HepG2 (cell line): ENCODE measurements at regions not wholly inside any gene's neighbourhood (a gene's known extent, or its start where the extent isn't known, plus 50 kb on each side); places are given as distances from the start of the nearest gene placed in this dataset.

ENCODE experiments used
- ATAC-seq: fragments of 200-7000 bp; cut with Tn5 transposase; 3 replicates; pipeline ENCODE4 v1.9.1; 2020; ENCODE audit warnings: mild to moderate bottlenecking, moderate library complexity
- BruUV-seq: library from RNA; stranded (reverse); fragments of 400-500 nt; replicated peaks from 2 replicates; lab custom pipeline; 2021; lab: Mats Ljungman, UMichigan
- CTCF ChIA-PET: fragments of 300-600 bp; formaldehyde crosslinking; extraction: SDS; loops from one replicate; lab custom pipeline; 2021; ENCODE audit warnings: low total read pairs, inconsistent platforms, low intra/inter-chr PET ratio; lab: Yijun Ruan, JAX
- POLR2A ChIA-PET: fragments of 350-600 bp; sonication (Branson Sonifier 250); formaldehyde crosslinking; loops from one replicate; lab custom pipeline; 2020; ENCODE audit warnings: antibody characterized with exemption, inconsistent platforms; lab: Yijun Ruan, JAX
- DNase-seq: peaks from one replicate; pipeline ENCODE4 v3.0.0-alpha.2; 2015; ENCODE audit warnings: low spot score
- FAIRE-seq: peaks from 3 replicates; lab custom pipeline; 2011; peaks lifted over from hg19 to GRCh38; lab: Jason Lieb, UNC
- H2AFZ ChIP-seq: one replicate; pipeline ENCODE4 v1.6.1; 2011; ENCODE audit warnings: low read length, inconsistent platforms
- H3K27ac ChIP-seq: fragments of 300-600 bp; 3 replicates; pipeline ENCODE4 v1.8.0; 2011; ENCODE audit warnings: mixed run types, mild to moderate bottlenecking, mixed read lengths, low read length, inconsistent platforms; ENCODE audit not compliant: insufficient read depth; ENCODE audit errors: extremely low read length
- H3K27me3 ChIP-seq, 2 experiments: fragments of 200-600 bp in 1 of 2; 2 replicates in 1 of 2; 3 replicates in 1 of 2; pipeline versions ENCODE4 v1.6.0 to v1.8.0; 2011; ENCODE audit warnings: low read length in 2 of 2, mild to moderate bottlenecking in 2 of 2, moderate library complexity in 2 of 2, inconsistent platforms in 1 of 2; ENCODE audit not compliant: insufficient read depth in 2 of 2, control insufficient read depth in 1 of 2
- H3K36me3 ChIP-seq, 2 experiments: fragments of 200-600 bp in 1 of 2; replicated peaks in 1 of 2; 2 replicates in 1 of 2; 3 replicates in 1 of 2; pipeline versions ENCODE4 v1.5.1 to v1.8.0; 2011; ENCODE audit warnings: low read length in 2 of 2, inconsistent platforms in 1 of 2; ENCODE audit not compliant: insufficient read depth in 2 of 2, control insufficient read depth in 1 of 2
- H3K4me1 ChIP-seq: 2 replicates; pipeline ENCODE4 v1.5.1; 2012; ENCODE audit warnings: low read length, inconsistent platforms; ENCODE audit not compliant: insufficient read depth
- H3K4me2 ChIP-seq: 2 replicates; pipeline ENCODE4 v1.6.0; 2011; ENCODE audit warnings: low read depth, low read length, inconsistent platforms
- H3K4me3 ChIP-seq, 3 experiments: fragments of 200-600 bp in 1 of 3; sonication (generic), shearing (Covaris generic) in 1 of 3; replicated peaks in 1 of 3; 2 replicates each; pipeline ENCODE4 v1.5.1; 2011 to 2016; ENCODE audit warnings: low read length in 3 of 3, inconsistent platforms in 2 of 3, low read depth in 2 of 3, mild to moderate bottlenecking in 2 of 3, control low read depth in 1 of 3, mixed read lengths in 1 of 3; ENCODE audit not compliant: insufficient read depth in 1 of 3
- H3K79me2 ChIP-seq: one replicate; pipeline ENCODE4 v1.6.1; 2011; ENCODE audit warnings: low read length, inconsistent platforms; ENCODE audit not compliant: insufficient read depth
- H3K9ac ChIP-seq: 2 replicates; pipeline ENCODE4 v1.6.0; 2011; ENCODE audit warnings: mild to moderate bottlenecking, low read depth, low read length, inconsistent platforms; ENCODE audit not compliant: insufficient read depth
- H3K9me3 ChIP-seq: 2 replicates; pipeline ENCODE4 v1.5.1; 2012; ENCODE audit warnings: mild to moderate bottlenecking, low read length
- H4K20me1 ChIP-seq: 2 replicates; pipeline ENCODE4 v1.6.0; 2011; ENCODE audit warnings: inconsistent platforms, mild to moderate bottlenecking, low read length, moderate library complexity; ENCODE audit not compliant: insufficient read depth
- CREM ChIP-seq, 2 experiments: sonication (generic) in 1 of 2; formaldehyde crosslinking in 1 of 2; IDR thresholded peaks; 2 replicates each; pipeline versions ENCODE4 v1.4.0 to v1.6.1; 2016 to 2020; ENCODE audit warnings: antibody characterized with exemption in 1 of 2, mild to moderate bottlenecking in 1 of 2, missing genetic modification reagents in 1 of 2
- RORA ChIP-seq: sonication (generic); formaldehyde crosslinking; IDR thresholded peaks from 2 replicates; pipeline ENCODE4 v1.5.0; 2020; ENCODE audit warnings: mild to moderate bottlenecking, missing genetic modification reagents, moderate library complexity
- RXRA ChIP-seq: sonication (generic); formaldehyde crosslinking; IDR thresholded peaks from 2 replicates; pipeline ENCODE4 v1.5.1; 2020; ENCODE audit warnings: missing genetic modification reagents
- SETDB1 ChIP-seq: sonication (generic); formaldehyde crosslinking; IDR thresholded peaks from 2 replicates; pipeline ENCODE4 v1.5.1; 2020; ENCODE audit warnings: missing genetic modification reagents, mild to moderate bottlenecking, borderline replicate concordance
- TAF15 ChIP-seq: fragments of 200-400 bp; formaldehyde crosslinking; IDR thresholded peaks from one replicate; pipeline ENCODE4 v1.6.1; 2018; ENCODE audit warnings: mild to moderate bottlenecking, low read depth, low read length; ENCODE audit not compliant: poor library complexity, severe bottlenecking
- THAP11 ChIP-seq: IDR thresholded peaks from 2 replicates; pipeline ENCODE4 v1.6.1; 2016; ENCODE audit warnings: missing biosample characterization, missing genetic modification reagents
- ZNF3 ChIP-seq: IDR thresholded peaks from 2 replicates; pipeline ENCODE4 v1.7.0; 2017; ENCODE audit warnings: inconsistent platforms
- ZNF780A ChIP-seq: sonication (generic); formaldehyde crosslinking; IDR thresholded peaks from 2 replicates; pipeline ENCODE4 v1.8.0; 2022; ENCODE audit warnings: mild to moderate bottlenecking, missing genetic modification reagents, moderate library complexity
- ZNF788 ChIP-seq: sonication (generic); formaldehyde crosslinking; IDR thresholded peaks from 2 replicates; pipeline ENCODE4 v1.5.0; 2020; ENCODE audit warnings: mild to moderate bottlenecking, missing genetic modification reagents, borderline replicate concordance
- ZNF841 ChIP-seq: sonication (generic); formaldehyde crosslinking; IDR thresholded peaks from 2 replicates; pipeline ENCODE4 v1.8.1; 2023; ENCODE audit warnings: missing genetic modification reagents, borderline replicate concordance
- WGBS: methylation state at CpG from one replicate; pipeline ENCODE4 v1.1.6; 2017; ENCODE audit warnings: low lambda C conversion rate; 5-methylcytosine and 5-hydroxymethylcytosine counted together
- in situ Hi-C: cut with HindIII; loops from 2 replicates; pipeline ENCODE4 v1.10.0; 2017; ENCODE audit warnings: low pct_unique_long_range_greater_than_20kb; ENCODE audit not compliant: extremely low pct_ligation_motif_present
- intact Hi-C: fragments of 100-400 bp; cut with micrococcal nuclease; formaldehyde crosslinking; loops from one replicate; pipeline ENCODE4 v1.10.0; 2022; ENCODE audit not compliant: unreplicated experiment
- TF ChIP-seq, protein P1 (sequence below), 2 experiments: fragments of 450-650 bp in 1 of 2; sonication (generic) in 1 of 2; formaldehyde crosslinking; IDR thresholded peaks; 2 replicates each; pipeline versions ENCODE4 v1.5.0 to v1.8.0; 2020 to 2022; ENCODE audit warnings: mild to moderate bottlenecking in 1 of 2, missing genetic modification reagents in 1 of 2
- TF ChIP-seq, protein P2 (sequence below): IDR thresholded peaks from 2 replicates; pipeline ENCODE4 v1.6.1; 2016; ENCODE audit warnings: mild to moderate bottlenecking
- TF ChIP-seq, protein P3 (sequence below): sonication (generic); formaldehyde crosslinking; conservative IDR thresholded peaks from 2 replicates; pipeline ENCODE4 v1.4.0; 2020; ENCODE audit warnings: missing genetic modification reagents
- TF ChIP-seq, protein P4 (sequence below): IDR thresholded peaks from 2 replicates; pipeline ENCODE4 v1.6.1; 2016; ENCODE audit warnings: missing compliant biosample characterization, missing genetic modification reagents, borderline replicate concordance

DNA sequence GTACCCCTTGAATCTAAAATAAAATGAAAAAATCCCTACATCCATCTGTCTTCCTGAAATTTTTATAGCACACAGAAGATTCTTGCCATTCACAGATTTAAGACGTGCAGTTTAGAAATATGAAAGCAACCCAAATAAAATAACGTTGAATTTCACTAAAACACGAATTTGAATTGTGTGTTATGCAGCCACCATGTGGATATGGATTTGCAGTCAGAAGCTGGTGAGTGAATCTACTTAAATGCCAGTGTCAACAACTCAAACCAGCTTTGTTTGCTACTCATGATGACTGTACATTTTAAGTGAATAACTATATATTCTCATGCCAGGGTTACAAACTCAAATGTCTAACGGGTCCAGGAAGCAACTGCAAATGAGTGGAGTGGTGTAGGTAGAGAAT lies 173.0 kb upstream of the HAND2 start (continued):
- TF ChIP-seq CREM (IDR thresholded peaks at IDR 0.05) (no peak), CREM (CRISPR knock-in tag; IDR thresholded peaks at IDR 0.05) (no peak), ZNF841 (CRISPR knock-in tag) (no peak)
- TF ChIP-seq, protein P1, sequence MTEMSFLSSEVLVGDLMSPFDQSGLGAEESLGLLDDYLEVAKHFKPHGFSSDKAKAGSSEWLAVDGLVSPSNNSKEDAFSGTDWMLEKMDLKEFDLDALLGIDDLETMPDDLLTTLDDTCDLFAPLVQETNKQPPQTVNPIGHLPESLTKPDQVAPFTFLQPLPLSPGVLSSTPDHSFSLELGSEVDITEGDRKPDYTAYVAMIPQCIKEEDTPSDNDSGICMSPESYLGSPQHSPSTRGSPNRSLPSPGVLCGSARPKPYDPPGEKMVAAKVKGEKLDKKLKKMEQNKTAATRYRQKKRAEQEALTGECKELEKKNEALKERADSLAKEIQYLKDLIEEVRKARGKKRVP (CRISPR knock-in tag; IDR thresholded peaks at IDR 0.05) = no peak

DNA sequence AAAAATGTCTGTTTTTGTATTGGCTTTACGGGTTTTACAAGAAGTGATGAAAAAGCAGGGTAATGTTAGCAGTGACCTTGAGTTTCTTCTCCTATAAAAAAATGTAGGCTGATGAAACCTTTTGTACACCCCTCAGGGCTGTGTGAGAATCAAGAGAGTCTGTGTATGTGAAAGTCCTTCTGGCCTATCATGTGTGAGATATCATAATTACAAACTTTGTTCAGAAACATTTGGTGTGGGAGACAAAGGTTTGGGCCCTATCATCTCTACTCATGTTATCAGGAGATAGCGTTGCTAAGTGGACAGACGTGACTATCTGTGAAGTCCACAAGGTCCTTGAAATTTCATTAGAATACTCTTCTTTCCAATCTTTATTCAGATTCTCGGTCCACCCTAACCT lies 170.6 kb upstream of the HAND2 start:
- Histone ChIP-seq H2AFZ (no peak overlapping the region), H3K4me2 (no peak overlapping the region), H3K9ac (no peak overlapping the region), H3K4me3 (no peak overlapping the region), H4K20me1 (no peaks in the 10 kb centered on the region), H3K4me1 (no peaks in the 10 kb centered on the region), H3K36me3 (no peaks in the 10 kb centered on the region), H3K27ac (no peak overlapping the region), H3K79me2 (no peaks in the 10 kb centered on the region)
- no peak for DNase-seq
- CTCF ChIA-PET = no interaction called here
- POLR2A ChIA-PET = no interaction called here
- TF ChIP-seq RXRA (no peak), ZNF788 (CRISPR knock-in tag) (no peak), RORA (CRISPR knock-in tag) (no peak), SETDB1 (CRISPR knock-in tag) (no peak), ZNF3 (no peak), ZNF780A (CRISPR knock-in tag) (no peak), TAF15 (no peak), THAP11 (CRISPR knock-in tag) (no peak)
- TF ChIP-seq, protein P2, sequence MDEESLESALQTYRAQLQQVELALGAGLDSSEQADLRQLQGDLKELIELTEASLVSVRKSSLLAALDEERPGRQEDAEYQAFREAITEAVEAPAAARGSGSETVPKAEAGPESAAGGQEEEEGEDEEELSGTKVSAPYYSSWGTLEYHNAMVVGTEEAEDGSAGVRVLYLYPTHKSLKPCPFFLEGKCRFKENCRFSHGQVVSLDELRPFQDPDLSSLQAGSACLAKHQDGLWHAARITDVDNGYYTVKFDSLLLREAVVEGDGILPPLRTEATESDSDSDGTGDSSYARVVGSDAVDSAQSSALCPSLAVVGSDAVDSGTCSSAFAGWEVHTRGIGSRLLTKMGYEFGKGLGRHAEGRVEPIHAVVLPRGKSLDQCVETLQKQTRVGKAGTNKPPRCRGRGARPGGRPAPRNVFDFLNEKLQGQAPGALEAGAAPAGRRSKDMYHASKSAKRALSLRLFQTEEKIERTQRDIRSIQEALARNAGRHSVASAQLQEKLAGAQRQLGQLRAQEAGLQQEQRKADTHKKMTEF = no peak
- TF ChIP-seq, protein P3, sequence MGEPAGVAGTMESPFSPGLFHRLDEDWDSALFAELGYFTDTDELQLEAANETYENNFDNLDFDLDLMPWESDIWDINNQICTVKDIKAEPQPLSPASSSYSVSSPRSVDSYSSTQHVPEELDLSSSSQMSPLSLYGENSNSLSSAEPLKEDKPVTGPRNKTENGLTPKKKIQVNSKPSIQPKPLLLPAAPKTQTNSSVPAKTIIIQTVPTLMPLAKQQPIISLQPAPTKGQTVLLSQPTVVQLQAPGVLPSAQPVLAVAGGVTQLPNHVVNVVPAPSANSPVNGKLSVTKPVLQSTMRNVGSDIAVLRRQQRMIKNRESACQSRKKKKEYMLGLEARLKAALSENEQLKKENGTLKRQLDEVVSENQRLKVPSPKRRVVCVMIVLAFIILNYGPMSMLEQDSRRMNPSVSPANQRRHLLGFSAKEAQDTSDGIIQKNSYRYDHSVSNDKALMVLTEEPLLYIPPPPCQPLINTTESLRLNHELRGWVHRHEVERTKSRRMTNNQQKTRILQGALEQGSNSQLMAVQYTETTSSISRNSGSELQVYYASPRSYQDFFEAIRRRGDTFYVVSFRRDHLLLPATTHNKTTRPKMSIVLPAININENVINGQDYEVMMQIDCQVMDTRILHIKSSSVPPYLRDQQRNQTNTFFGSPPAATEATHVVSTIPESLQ (CRISPR knock-in tag) = no peak
- TF ChIP-seq, protein P4, sequence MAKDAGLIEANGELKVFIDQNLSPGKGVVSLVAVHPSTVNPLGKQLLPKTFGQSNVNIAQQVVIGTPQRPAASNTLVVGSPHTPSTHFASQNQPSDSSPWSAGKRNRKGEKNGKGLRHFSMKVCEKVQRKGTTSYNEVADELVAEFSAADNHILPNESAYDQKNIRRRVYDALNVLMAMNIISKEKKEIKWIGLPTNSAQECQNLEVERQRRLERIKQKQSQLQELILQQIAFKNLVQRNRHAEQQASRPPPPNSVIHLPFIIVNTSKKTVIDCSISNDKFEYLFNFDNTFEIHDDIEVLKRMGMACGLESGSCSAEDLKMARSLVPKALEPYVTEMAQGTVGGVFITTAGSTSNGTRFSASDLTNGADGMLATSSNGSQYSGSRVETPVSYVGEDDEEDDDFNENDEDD (CRISPR knock-in tag) = no peak
- TF ChIP-seq, all 625 proteins: peak for 0
- FAIRE-seq (no peak), ATAC-seq (no peak)
- no peaks in the 10 kb centered on the region for H3K27me3 ChIP-seq
- WGBS = 2% methylated on average over 4 of the region's 4 CpGs
- intact Hi-C loops (no loop called here), in situ Hi-C loops (no loop called here)
- no peaks in the 10 kb centered on the region for H3K9me3 ChIP-seq
- BruUV-seq = no TSS peak
